ENCODE measurements at regions not wholly inside any gene's neighbourhood (a gene's known extent, or its start where the extent isn't known, plus 50 kb on each side); places are given as distances from the start of the nearest gene placed in this dataset.

DNA sequence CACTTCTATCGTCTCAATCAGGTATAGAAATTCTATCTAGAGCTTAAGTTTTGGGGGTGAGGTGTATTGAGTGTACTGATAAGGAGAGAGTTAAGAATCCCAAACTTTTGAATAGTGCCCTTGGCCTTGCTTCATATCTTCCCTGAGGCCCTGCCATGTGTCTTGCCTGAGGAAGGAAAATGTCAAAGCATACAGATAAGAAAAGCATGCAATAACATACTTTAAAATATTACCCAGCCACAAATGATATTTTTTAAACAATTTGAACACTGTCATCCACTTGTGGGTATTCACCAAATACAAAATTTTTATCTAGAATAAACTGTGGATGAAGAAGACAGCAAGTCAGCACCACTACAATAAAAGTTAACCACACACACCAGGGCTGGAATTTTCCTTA, 631.0 kb upstream of the ALCAM start:
- DNase-seq (ENCODE audit: low read depth in 2 of 2): no peak

DNA sequence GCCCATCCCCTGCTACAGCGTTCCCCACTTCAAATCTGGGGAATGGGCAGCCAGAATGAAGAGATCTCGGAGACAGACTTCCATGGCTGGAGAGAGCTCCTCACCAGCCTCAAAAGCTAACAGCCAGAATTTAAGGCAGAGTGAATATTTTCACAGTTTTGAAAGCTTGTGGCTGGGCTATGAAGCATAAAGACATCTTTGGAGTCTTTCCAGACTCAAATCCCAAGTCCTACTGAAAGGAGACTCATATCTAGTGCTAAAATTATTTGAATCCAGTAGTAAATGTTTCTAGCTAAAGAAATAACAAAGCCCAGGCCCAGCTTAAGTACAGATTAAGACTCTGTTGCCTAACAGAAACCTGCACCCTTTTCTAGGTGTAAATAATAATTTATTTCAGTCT, 628.4 kb upstream of the ALCAM start:
- no peak for DNase-seq (ENCODE audit: low read depth in 2 of 2)

DNA sequence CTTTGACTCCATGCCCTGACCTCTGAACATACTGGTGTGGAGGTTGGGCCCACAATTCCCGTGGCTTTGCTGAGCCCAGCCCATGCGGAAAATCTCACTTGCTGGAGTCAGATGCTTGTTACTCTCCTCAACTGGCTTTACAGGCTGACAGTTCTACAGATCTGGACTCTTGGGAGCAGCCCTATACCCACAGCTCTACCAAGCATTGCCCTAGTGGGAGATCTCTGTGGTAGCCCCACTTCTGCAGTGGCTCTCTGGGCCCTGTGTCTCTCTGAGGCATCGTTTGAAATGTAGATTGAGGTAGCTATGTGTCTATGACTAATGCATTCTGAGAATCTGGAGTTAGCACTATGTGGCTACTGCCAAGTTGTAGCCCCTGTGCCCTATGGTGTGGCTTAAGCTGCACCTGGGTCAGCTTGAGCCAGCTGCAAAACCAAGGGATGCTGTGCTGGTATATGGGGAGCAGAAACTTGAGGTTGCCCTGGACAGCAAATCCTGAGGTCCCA, 625.8 kb upstream of the ALCAM start:
- DNase-seq (ENCODE audit: low read depth in 2 of 2): no peak

GRCh38 chr3:104742044-104742443, 624.7 kb upstream of the ALCAM start:
- DNase-seq (ENCODE audit: low read depth in 2 of 2): no peak

DNA sequence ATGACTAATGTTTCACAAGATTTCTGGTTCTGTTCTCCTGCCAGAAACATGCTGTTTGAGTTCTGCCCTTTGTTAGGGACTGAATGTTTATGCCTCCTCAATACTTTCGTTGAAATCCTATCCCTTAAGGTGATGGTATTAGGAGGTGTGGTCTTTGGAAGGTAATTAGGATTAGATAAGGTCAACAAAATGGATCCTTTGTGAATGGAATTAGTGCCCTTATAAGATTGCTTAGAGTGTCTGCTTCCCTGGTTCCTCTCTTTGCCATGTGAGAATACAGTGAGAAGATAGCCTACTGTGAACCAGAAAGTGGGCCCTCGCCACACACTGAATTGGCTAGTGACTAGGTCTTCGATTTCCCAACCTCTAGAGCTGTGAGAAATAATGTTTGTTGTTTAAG, 621.4 kb upstream of the ALCAM start:
- DNase-seq (ENCODE audit: low read depth in 2 of 2): no peak

GRCh38 chr3:104746056-104746455, 620.7 kb upstream of the ALCAM start:
- DNase-seq (ENCODE audit: low read depth in 2 of 2): no peak

- DNase-seq (ENCODE audit: low read depth in 2 of 2): no peak
Measured at GRCh38 chr3:104750581-104750980, 616.1 kb upstream of the ALCAM start.

GRCh38 chr3:104755791-104756190, 610.9 kb upstream of the ALCAM start:
- no peak for DNase-seq (ENCODE audit: low read depth in 2 of 2)

- DNase-seq (ENCODE audit: low read depth in 2 of 2): no peak
Measured at GRCh38 chr3:104763007-104763406, 603.7 kb upstream of the ALCAM start.

GRCh38 chr3:104764496-104764895, 602.2 kb upstream of the ALCAM start:
- no peak for DNase-seq (ENCODE audit: low read depth in 2 of 2)

DNA sequence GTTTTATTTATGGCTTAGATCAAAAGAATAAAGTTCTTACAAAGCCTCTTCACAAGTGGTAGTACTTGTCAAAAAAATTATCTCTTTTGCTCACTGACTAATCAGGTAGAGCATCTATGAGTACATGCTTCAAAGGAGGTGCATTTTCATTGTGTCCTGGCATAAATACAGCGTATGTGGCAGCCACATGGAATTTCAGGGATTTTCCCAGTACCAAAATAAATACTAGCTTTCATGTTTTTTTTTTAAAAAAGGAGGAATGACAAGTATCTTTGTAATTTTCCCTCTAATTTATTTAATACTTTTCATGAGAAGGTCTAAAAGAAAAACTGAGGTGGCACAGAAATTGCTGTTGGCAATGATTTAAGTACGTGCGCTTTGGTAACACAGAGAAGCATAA, 597.8 kb upstream of the ALCAM start:
- no peak for DNase-seq (ENCODE audit: low read depth in 2 of 2)

GRCh38 chr3:104779324-104779723, 587.4 kb upstream of the ALCAM start:
- no peak for DNase-seq (ENCODE audit: low read depth in 2 of 2)

- no peak for DNase-seq (ENCODE audit: low read depth in 2 of 2)
Measured at GRCh38 chr3:104781112-104781511, 585.6 kb upstream of the ALCAM start.

DNA sequence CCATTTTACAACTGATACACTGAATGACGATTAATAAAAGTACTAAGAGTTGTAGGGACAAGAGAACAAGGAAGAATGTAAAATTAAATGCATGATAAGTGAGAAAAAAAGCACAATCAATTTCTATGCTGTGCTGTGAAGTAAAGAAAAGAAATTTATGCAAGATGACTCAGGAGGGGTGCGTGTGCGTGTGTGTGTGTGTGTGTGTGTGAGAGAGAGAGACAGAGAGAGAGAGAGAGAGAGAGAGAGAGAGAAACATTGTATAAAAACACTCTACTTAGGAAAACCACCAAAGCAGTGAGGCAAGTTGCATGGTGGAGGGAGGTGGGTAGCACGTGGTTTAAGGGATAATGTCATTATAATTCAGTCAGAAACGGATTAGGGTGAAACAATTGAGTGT, 580.8 kb upstream of the ALCAM start:
- DNase-seq (ENCODE audit: low read depth in 2 of 2): no peak

- DNase-seq (ENCODE audit: low read depth in 2 of 2): no peak
Measured at GRCh38 chr3:104787306-104787705, 579.4 kb upstream of the ALCAM start.

GRCh38 chr3:104788807-104789206, 577.9 kb upstream of the ALCAM start:
- DNase-seq (ENCODE audit: low read depth in 2 of 2): no peak

- no peak for DNase-seq (ENCODE audit: low read depth in 2 of 2)
Measured at GRCh38 chr3:104791331-104791730, 575.4 kb upstream of the ALCAM start.

GRCh38 chr3:104796556-104796955, 570.2 kb upstream of the ALCAM start:
- DNase-seq (ENCODE audit: low read depth in 2 of 2): no peak

GRCh38 chr3:104805042-104805441, 561.7 kb upstream of the ALCAM start:
- no peak for DNase-seq (ENCODE audit: low read depth in 2 of 2)

DNA sequence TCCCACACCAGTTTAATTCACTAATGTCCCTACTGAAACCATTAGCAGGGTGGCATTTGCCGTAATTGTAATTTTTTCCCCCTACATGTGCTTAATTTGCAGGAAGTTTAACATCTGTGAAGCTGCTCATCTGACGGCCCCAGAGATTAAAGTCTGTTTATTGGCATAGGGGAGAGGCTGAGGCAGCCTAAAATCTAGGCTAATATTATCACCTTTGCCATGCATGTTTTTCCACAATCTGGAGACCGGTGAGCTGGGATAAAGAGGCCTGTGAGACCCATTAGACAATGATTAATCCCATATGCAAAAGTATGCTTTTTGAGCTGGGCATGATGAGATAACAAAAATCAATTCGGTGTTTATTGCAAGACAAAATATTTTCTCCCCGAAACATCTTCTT, 561.2 kb upstream of the ALCAM start:
- DNase-seq (ENCODE audit: low read depth in 2 of 2): no peak

GRCh38 chr3:104810896-104811295, 555.8 kb upstream of the ALCAM start:
- no peak for DNase-seq (ENCODE audit: low read depth in 2 of 2)

DNA sequence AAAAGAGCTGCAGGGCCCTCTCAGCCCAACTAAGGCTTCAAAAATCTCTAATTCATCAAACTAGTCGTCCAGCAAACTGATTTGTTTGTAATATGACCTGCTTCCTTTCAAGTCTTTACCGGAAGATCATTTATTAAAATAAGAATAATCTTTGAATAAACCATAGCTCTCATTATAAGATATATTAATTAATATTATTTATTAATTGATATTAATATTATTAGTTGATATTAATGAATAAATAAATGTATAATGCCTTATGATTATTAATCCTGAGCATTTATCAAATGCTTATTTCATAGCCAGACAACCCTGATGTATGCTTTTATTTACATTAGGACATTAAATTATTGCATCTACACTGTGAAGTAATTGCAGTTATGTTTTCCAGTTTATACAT, 550.7 kb upstream of the ALCAM start:
- no peak for DNase-seq (ENCODE audit: low read depth in 2 of 2)

- no peak for DNase-seq (ENCODE audit: low read depth in 2 of 2)
Measured at GRCh38 chr3:104816716-104817115, 550.0 kb upstream of the ALCAM start.

DNA sequence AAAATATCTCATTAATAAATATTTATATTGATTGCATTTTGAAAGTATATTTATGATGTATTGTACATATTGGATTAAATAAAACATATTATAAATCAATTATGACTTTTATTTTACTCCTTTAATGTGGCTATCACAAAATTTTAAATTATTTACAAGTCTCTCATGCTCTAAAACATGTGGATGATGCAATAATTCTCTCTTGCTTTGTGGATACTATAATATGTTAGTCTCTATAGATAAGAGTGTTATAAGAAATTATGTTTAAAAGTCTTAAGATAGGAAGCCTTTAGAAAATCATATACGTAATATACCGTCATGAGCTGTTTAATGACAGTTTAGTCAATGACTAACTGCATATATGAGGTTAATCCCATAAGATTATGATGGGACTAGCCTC, 547.4 kb upstream of the ALCAM start:
- DNase-seq (ENCODE audit: low read depth in 2 of 2): no peak

DNA sequence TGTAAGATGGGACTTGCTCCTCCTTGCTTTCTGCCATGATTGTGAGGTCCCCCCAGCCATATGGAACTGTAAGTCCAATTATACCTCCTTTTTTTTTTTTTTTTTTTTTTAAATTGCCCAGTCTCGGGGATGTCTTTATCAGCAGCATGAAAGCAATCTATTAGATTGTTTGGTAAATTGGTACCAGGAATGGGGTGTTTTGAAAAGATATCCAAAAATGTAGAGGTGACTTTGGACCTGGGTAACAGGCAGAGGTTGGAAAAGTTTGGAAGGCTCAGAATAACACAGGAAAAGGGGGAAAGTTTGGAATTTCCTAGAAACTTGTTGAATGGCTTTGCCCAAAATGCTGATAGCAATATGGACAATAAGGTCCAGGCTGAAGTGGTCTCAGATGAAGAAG, 545.8 kb upstream of the ALCAM start:
- DNase-seq (ENCODE audit: low read depth in 2 of 2): no peak
